DOHH2 (cell line): ENCODE measurements at regions not wholly inside any gene's neighbourhood (a gene's known extent, or its start where the extent isn't known, plus 50 kb on each side); places are given as distances from the start of the nearest gene placed in this dataset.

Source experiments
- H3F3A ChIP-seq: fragments of 200-600 bp; sonication (generic), shearing (Covaris generic); 2 replicates; pipeline ENCODE4 v1.6.0; 2016; ENCODE audit warnings: antibody characterized with exemption, mild to moderate bottlenecking; ENCODE audit not compliant: control insufficient read depth, insufficient read depth
- H3K27ac ChIP-seq: fragments of 200-600 bp; sonication (generic); 2 replicates; pipeline ENCODE4 v1.5.1; 2014; ENCODE audit warnings: low read depth, mild to moderate bottlenecking, low read length, moderate library complexity
- H3K27me3 ChIP-seq: fragments of 200-600 bp; sonication (generic); 2 replicates; pipeline ENCODE4 v1.6.1; 2014; ENCODE audit warnings: mild to moderate bottlenecking, low read length, mixed read lengths; ENCODE audit not compliant: control insufficient read depth
- H3K36me3 ChIP-seq: fragments of 200-600 bp; sonication (generic); 2 replicates; pipeline ENCODE4 v1.6.1; 2014; ENCODE audit warnings: mild to moderate bottlenecking, low read length, moderate library complexity, mixed read lengths; ENCODE audit not compliant: control insufficient read depth
- H3K4me1 ChIP-seq: fragments of 200-600 bp; sonication (generic); 2 replicates; pipeline ENCODE4 v1.6.1; 2014; ENCODE audit warnings: mild to moderate bottlenecking, low read length, mixed read lengths; ENCODE audit not compliant: control insufficient read depth
- H3K4me2 ChIP-seq: fragments of 200-600 bp; sonication (generic); 2 replicates; pipeline ENCODE4 v1.6.0; 2014; ENCODE audit warnings: mild to moderate bottlenecking, low read length, moderate library complexity
- H3K4me3 ChIP-seq: fragments of 200-600 bp; sonication (generic); 2 replicates; pipeline ENCODE4 v1.5.1; 2014; ENCODE audit warnings: mild to moderate bottlenecking, low read length, mixed read lengths
- H3K79me2 ChIP-seq: fragments of 200-600 bp; sonication (generic); 2 replicates; pipeline ENCODE4 v1.6.1; 2014; ENCODE audit warnings: mild to moderate bottlenecking, low read length, mixed read lengths; ENCODE audit not compliant: control insufficient read depth
- H3K9me2 ChIP-seq: fragments of 200-600 bp; sonication (generic); replicated peaks from 2 replicates; pipeline ENCODE4 v1.6.1; 2014; ENCODE audit warnings: mild to moderate bottlenecking, low read length, mixed read lengths; ENCODE audit not compliant: control insufficient read depth
- H3K9me3 ChIP-seq: fragments of 200-600 bp; sonication (generic); 2 replicates; pipeline ENCODE4 v1.6.1; 2014; ENCODE audit warnings: antibody characterized with exemption, low read length, mixed read lengths; ENCODE audit not compliant: control insufficient read depth, insufficient read depth
- H4K20me1 ChIP-seq: fragments of 200-600 bp; sonication (generic); 2 replicates; pipeline ENCODE4 v1.6.0; 2014; ENCODE audit warnings: low read depth, mild to moderate bottlenecking, antibody characterized with exemption, low read length, moderate library complexity; ENCODE audit not compliant: control insufficient read depth, insufficient read depth
- CTCF ChIP-seq: fragments of 200-600 bp; sonication (generic); IDR thresholded peaks from one replicate; pipeline ENCODE4 v1.5.1; 2014; ENCODE audit warnings: antibody characterized with exemption, mild to moderate bottlenecking, low read depth, low read length; ENCODE audit not compliant: poor library complexity, severe bottlenecking
- EZH2phosphoT487 ChIP-seq: fragments of 200-600 bp; sonication (generic); IDR thresholded peaks from 2 replicates; pipeline ENCODE4 v1.6.1; 2017; ENCODE audit warnings: borderline replicate concordance, mild to moderate bottlenecking, antibody characterized with exemption, low read length, moderate library complexity, mixed read lengths

DNA sequence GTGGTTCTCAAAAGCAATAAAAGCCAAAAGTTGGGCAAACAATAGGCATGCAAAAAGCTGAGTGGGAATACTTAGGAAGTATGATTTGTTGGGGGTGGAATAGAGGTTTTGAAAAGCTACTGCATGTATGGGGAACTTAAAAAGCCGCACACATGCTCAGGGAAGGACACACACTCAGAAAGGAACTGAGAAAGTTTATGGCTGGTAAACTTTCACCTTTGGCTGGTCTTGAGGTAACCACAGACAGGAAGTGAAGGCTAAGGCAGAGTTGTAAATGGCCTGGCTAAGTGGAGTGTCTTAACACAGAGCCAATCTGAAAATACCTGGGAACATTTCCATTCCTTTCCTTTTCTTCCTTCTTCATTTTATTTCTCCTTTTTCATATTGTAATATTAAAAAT is 134.5 kb upstream of the EXOC2 start:
- Histone ChIP-seq H3K4me1 (no peaks in the 10 kb centered on the region), H3F3A (no peaks in the 10 kb centered on the region), H3K4me2 (no peak overlapping the region), H3K79me2 (no peaks in the 10 kb centered on the region), H3K36me3 (no peaks in the 10 kb centered on the region), H3K27me3 (no peaks in the 10 kb centered on the region), H4K20me1 (no peaks in the 10 kb centered on the region), H3K27ac (no peak overlapping the region), H3K9me2 (no peaks in the 10 kb centered on the region), H3K9me3 (no peaks in the 10 kb centered on the region; the same call in 1 of the 2 replicates), H3K4me3 (no peak overlapping the region)
- TF ChIP-seq CTCF (no peak), EZH2phosphoT487 (no peak)

DNA sequence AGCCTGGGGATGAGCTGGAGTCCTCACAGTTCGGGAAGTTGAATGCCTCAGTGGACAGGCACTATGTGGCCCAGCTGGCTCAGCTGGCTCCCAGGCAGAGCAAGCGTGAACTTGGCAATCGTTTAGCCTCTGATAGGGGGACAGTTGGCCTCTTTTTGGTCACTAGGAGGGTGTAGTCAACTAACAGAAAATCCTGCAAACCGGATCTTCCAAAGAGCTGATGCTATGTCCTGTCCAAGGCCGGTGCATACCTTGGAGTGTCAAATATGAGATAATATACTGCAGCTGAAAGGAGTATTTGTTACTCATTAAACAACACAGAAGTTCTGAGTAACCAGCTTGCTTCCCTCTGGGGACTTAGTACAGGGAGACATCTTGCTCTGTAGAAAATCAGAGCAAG is 126.2 kb upstream of the EXOC2 start:
- no peaks in the 10 kb centered on the region for H3K9me3 ChIP-seq
- no peaks in the 10 kb centered on the region for H3K79me2 ChIP-seq
- TF ChIP-seq CTCF (no peak), EZH2phosphoT487 (no peak)
- no peaks in the 10 kb centered on the region for H4K20me1 ChIP-seq
- H3K36me3 ChIP-seq, result no peaks in the 10 kb centered on the region
- H3K27me3 ChIP-seq, result peaks cover 12% of the 10 kb centered on the region; the same call in 1 of the 2 replicates
- H3F3A ChIP-seq, result no peaks in the 10 kb centered on the region
- no peak overlapping the region for H3K4me3 ChIP-seq
- H3K27ac ChIP-seq, result no peak overlapping the region
- H3K4me2 ChIP-seq, result no peak overlapping the region
- H3K9me2 ChIP-seq, result no peaks in the 10 kb centered on the region
- no peaks in the 10 kb centered on the region for H3K4me1 ChIP-seq

- no peak overlapping the region for H3K4me2 ChIP-seq
- no peaks in the 10 kb centered on the region for H3K9me2 ChIP-seq
- no peaks in the 10 kb centered on the region for H3K4me1 ChIP-seq
- peaks cover 12% of the 10 kb centered on the region; the same call in 1 of the 2 replicates for H3K27me3 ChIP-seq
- H3K79me2 ChIP-seq, result no peaks in the 10 kb centered on the region
- H3K9me3 ChIP-seq, result no peaks in the 10 kb centered on the region
- no peak overlapping the region for H3K4me3 ChIP-seq
- H3K36me3 ChIP-seq, result no peaks in the 10 kb centered on the region
- no peak overlapping the region for H3K27ac ChIP-seq
- TF ChIP-seq CTCF (no peak), EZH2phosphoT487 (no peak)
- H4K20me1 ChIP-seq, result no peaks in the 10 kb centered on the region
- H3F3A ChIP-seq, result no peaks in the 10 kb centered on the region
Observed at GRCh38 chr6:818196-818595, 125.3 kb upstream of the EXOC2 start.
